IMR-90 (cell line): ENCODE measurements at regions not wholly inside any gene's neighbourhood (a gene's known extent, or its start where the extent isn't known, plus 50 kb on each side); places are given as distances from the start of the nearest gene placed in this dataset.

Experiments used
- ATAC-seq: fragments of 200-7000 bp; cut with Tn5 transposase; 2 replicates; pipeline ENCODE4 v1.9.1; 2020; ENCODE audit warnings: low read depth, mild to moderate bottlenecking, moderate library complexity
- BruUV-seq: library from RNA; stranded (reverse); fragments of 400-500 nt; replicated peaks from 2 replicates; lab custom pipeline; 2021; lab: Mats Ljungman, UMichigan
- CTCF ChIA-PET: fragments of 300-600 bp; formaldehyde crosslinking; extraction: SDS; loops from one replicate; lab custom pipeline; 2021; ENCODE audit warnings: antibody characterized with exemption; lab: Yijun Ruan, JAX
- POLR2A ChIA-PET: fragments of 300-600 bp; sonication (Branson Sonifier 250); formaldehyde crosslinking; loops from one replicate; lab custom pipeline; 2022; ENCODE audit warnings: antibody characterized with exemption; ENCODE audit not compliant: unreplicated experiment; lab: Charles Lee
- DNase-seq: peaks from one replicate; pipeline ENCODE4 v3.0.0; 2013
- H2AFZ ChIP-seq: replicated peaks from 2 replicates; pipeline ENCODE3; 2013; ENCODE audit warnings: low read length, mild to moderate bottlenecking; ENCODE audit not compliant: poor library complexity
- H2AK5ac ChIP-seq: 2 replicates; pipeline ENCODE4 v1.6.1; 2013; ENCODE audit warnings: low read depth, low read length, inconsistent platforms
- H2AK9ac ChIP-seq: replicated peaks from 2 replicates; pipeline ENCODE3; 2013; ENCODE audit warnings: mild to moderate bottlenecking, low read depth, low read length, moderate library complexity; ENCODE audit not compliant: poor library complexity
- H2BK120ac ChIP-seq: 2 replicates; pipeline ENCODE4 v1.6.1; 2013; ENCODE audit warnings: low read depth, low read length, inconsistent platforms
- H2BK15ac ChIP-seq: 3 replicates; pipeline ENCODE4 v1.6.1; 2013; ENCODE audit warnings: low read depth, low read length, inconsistent platforms
- H2BK20ac ChIP-seq: 2 replicates; pipeline ENCODE4 v1.6.1; 2013; ENCODE audit warnings: low read depth, mild to moderate bottlenecking, inconsistent platforms, low read length, moderate library complexity
- H2BK5ac ChIP-seq: 2 replicates; pipeline ENCODE4 v1.6.1; 2013; ENCODE audit warnings: mild to moderate bottlenecking, low read depth, low read length, inconsistent platforms; ENCODE audit not compliant: poor library complexity, severe bottlenecking
- H3K14ac ChIP-seq: replicated peaks from 2 replicates; pipeline ENCODE4 v1.6.1; 2013; ENCODE audit warnings: low read depth, low read length, inconsistent platforms
- H3K18ac ChIP-seq: 2 replicates; pipeline ENCODE4 v1.6.1; 2013; ENCODE audit warnings: low read depth, low read length, control low read depth
- H3K23ac ChIP-seq: 2 replicates; pipeline ENCODE4 v1.6.1; 2013; ENCODE audit warnings: low read depth, low read length, inconsistent platforms
- H3K27ac ChIP-seq: 2 replicates; pipeline ENCODE4 v1.5.1; 2013; ENCODE audit warnings: mild to moderate bottlenecking, control low read depth, low read length; ENCODE audit not compliant: insufficient read depth
- H3K27me3 ChIP-seq: 2 replicates; pipeline ENCODE4 v1.6.1; 2013; ENCODE audit warnings: low read length; ENCODE audit not compliant: control insufficient read depth, insufficient read depth
- H3K36me3 ChIP-seq: 2 replicates; pipeline ENCODE4 v1.6.1; 2013; ENCODE audit warnings: low read length, mixed read lengths; ENCODE audit not compliant: control insufficient read depth, insufficient read depth
- H3K4ac ChIP-seq: 2 replicates; pipeline ENCODE4 v1.6.1; 2013; ENCODE audit warnings: low read depth, low read length, inconsistent platforms
- H3K4me1 ChIP-seq: 2 replicates; pipeline ENCODE4 v1.6.1; 2013; ENCODE audit warnings: low read length, mixed read lengths; ENCODE audit not compliant: control insufficient read depth, insufficient read depth
- H3K4me2 ChIP-seq: 2 replicates; pipeline ENCODE4 v1.6.1; 2013; ENCODE audit warnings: low read depth, mild to moderate bottlenecking, control low read depth, low read length, moderate library complexity
- H3K4me3 ChIP-seq: 2 replicates; pipeline ENCODE4 v1.5.1; 2013; ENCODE audit warnings: low read depth, mild to moderate bottlenecking, control low read depth, low read length, moderate library complexity; ENCODE audit not compliant: insufficient read depth
- H3K56ac ChIP-seq: 2 replicates; pipeline ENCODE4 v1.6.1; 2013; ENCODE audit warnings: low read length, inconsistent platforms; ENCODE audit not compliant: insufficient read depth; ENCODE audit errors: extremely low read depth
- H3K79me1 ChIP-seq, 2 experiments: 2 replicates each; pipeline ENCODE4 v1.6.1; 2013; ENCODE audit warnings: low read length in 2 of 2, inconsistent platforms in 1 of 2, low read depth in 1 of 2
- H3K9ac ChIP-seq: 2 replicates; pipeline ENCODE4 v1.6.1; 2013; ENCODE audit warnings: low read depth, low read length, control low read depth
- H3K9me1 ChIP-seq: 2 replicates; pipeline ENCODE4 v1.6.1; 2013; ENCODE audit warnings: low read length, inconsistent platforms; ENCODE audit not compliant: insufficient read depth
- H3K9me3 ChIP-seq: 2 replicates; pipeline ENCODE4 v1.6.1; 2013; ENCODE audit warnings: low read length; ENCODE audit not compliant: control insufficient read depth, insufficient read depth
- H4K20me1 ChIP-seq: 2 replicates; pipeline ENCODE4 v1.6.1; 2013; ENCODE audit warnings: low read length, inconsistent platforms; ENCODE audit not compliant: insufficient read depth
- H4K5ac ChIP-seq: 2 replicates; pipeline ENCODE4 v1.6.1; 2013; ENCODE audit warnings: mild to moderate bottlenecking, low read depth, low read length, control low read depth
- H4K8ac ChIP-seq, 2 experiments: 2 replicates each; pipeline ENCODE4 v1.6.1; 2013; ENCODE audit warnings: low read depth in 2 of 2, low read length in 2 of 2, control low read depth in 1 of 2, inconsistent platforms in 1 of 2
- H4K91ac ChIP-seq: 2 replicates; pipeline ENCODE4 v1.6.1; 2013; ENCODE audit warnings: low read depth, low read length, inconsistent platforms; ENCODE audit not compliant: insufficient read depth
- BHLHE40 ChIP-seq: fragments of 150-350 bp; IDR thresholded peaks from 2 replicates; pipeline ENCODE4 v1.6.1; 2016; ENCODE audit warnings: mild to moderate bottlenecking, low read depth, low read length
- CEBPB ChIP-seq: IDR thresholded peaks from 2 replicates; pipeline ENCODE4 v1.6.1; 2012; ENCODE audit warnings: low read depth, low read length, improper control_type of control experiment
- CHD1 ChIP-seq: IDR thresholded peaks from 2 replicates; pipeline ENCODE4 v1.6.1; 2012; ENCODE audit warnings: low read depth, low read length, improper control_type of control experiment
- FOS ChIP-seq: fragments of 150-350 bp; IDR thresholded peaks from 2 replicates; pipeline ENCODE4 v1.6.1; 2016; ENCODE audit warnings: low read depth, low read length
- RFX5 ChIP-seq: IDR thresholded peaks from 2 replicates; pipeline ENCODE4 v1.8.0; 2012; ENCODE audit warnings: low read depth, mild to moderate bottlenecking, low read length, moderate library complexity
- WGBS, 2 experiments: methylation state at CpG; one replicate each; pipeline versions ENCODE4 v1.1.5 to v1.1.7; 2013; ENCODE audit warnings: missing lambda C conversion rate in 2 of 2; ENCODE audit not compliant: insufficient read length in 1 of 2; ENCODE audit errors: extremely low coverage in 2 of 2; 5-methylcytosine and 5-hydroxymethylcytosine counted together
- dilution Hi-C: fragments of 300-500 bp; cut with HindIII; formaldehyde crosslinking; loops from one replicate; pipeline ENCODE4 v1.14.3; 2018; ENCODE audit warnings: low sequenced_read_pairs; ENCODE audit not compliant: unreplicated experiment
- in situ Hi-C: fragments of 300-500 bp; cut with MboI; formaldehyde crosslinking; loops from 3 replicates; pipeline ENCODE4 v1.14.3; 2019; ENCODE audit warnings: low sequenced_read_pairs, inconsistent platforms, mixed read lengths
- intact Hi-C: fragments of 100-400 bp; cut with micrococcal nuclease; formaldehyde crosslinking; loops from 2 replicates; pipeline ENCODE4 v1.10.0; 2022
- TF ChIP-seq, protein P1 (sequence below): fragments of 150-350 bp; IDR thresholded peaks from 2 replicates; pipeline ENCODE4 v1.6.1; 2017; ENCODE audit warnings: mild to moderate bottlenecking, antibody characterized with exemption, low read length, low read depth

DNA sequence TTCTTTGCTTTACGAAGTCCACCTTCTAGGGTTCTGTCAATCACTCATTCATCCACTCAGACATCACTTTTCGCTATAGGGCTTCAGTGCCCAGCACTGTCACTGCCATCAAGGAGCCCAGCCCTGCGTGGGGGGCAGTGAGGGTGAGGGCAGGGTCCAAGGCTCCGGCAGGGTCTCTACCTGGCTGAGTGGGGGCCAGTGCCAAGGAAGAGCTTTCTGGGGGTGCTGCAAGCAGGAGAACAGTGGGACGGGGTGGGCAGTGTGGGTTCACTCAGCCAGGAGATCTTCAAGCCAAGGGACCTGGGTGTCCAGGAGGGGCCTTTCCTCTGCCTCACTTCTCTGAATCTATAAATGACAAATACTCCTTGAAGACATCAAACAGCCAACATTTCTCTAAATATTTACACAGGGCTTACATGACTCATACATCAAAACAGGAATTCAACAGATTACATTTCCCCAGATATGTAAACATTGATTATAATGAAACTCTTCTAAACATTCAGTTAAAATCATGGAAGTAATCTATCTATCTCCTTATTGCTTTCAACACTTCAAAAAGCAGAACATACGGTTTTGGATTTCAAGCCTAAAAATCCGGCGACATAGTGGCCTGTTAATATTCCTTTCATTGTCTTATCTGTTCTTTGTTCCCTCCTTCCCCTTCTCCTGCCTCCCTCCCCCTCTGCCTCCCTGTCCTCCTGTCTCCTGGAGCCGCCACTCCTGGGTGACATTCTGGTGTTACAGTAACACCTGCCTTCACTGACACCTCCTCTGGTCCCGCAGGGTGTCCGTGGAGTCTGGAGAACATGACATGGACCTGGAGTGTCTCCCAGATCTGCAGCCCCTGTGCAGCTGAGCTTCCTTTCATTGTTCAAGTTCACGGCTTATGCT lies 94.4 kb upstream of the ADRA2C start:
- Histone ChIP-seq H3K4me1 (peaks cover 5% of the 10 kb centered on the region), H3K4me3 (no peak overlapping the region), H4K8ac (no peak overlapping the region), H3K79me1 (no peaks in the 10 kb centered on the region), H3K4ac (no peak overlapping the region), H2BK15ac (no peak overlapping the region), H3K4me2 (peak overlapping the region; percentile 59; the same call in 1 of the 2 replicates), H3K27ac (no peak overlapping the region), H3K27me3 (peaks cover 39% of the 10 kb centered on the region), H2BK20ac (no peak overlapping the region), H4K5ac (no peak overlapping the region; the same call in 1 of the 2 replicates), H2BK5ac (no peak overlapping the region), H3K9me1 (no peaks in the 10 kb centered on the region), H2AK5ac (no peak overlapping the region), H4K20me1 (no peaks in the 10 kb centered on the region), H3K23ac (no peak overlapping the region), H3K14ac (no peak overlapping the region), H2AK9ac (no peak overlapping the region), H3K36me3 (no peaks in the 10 kb centered on the region), H3K18ac (peak overlapping the region; percentile 72; the same call in 1 of the 2 replicates), H3K9me3 (peaks cover 20% of the 10 kb centered on the region), H2AFZ (no peak overlapping the region), H3K9ac (no peak overlapping the region), H4K91ac (no peak overlapping the region), H3K56ac (no peak overlapping the region), H2BK120ac (no peak overlapping the region)
- peak; percentile 76 for ATAC-seq
- ChIA-PET POLR2A (no interaction called here), CTCF (no interaction called here)
- 2% methylated on average over 6 of the region's 12 CpGs; no CpG with 5 or more reads in 1 of the 2 experiments for WGBS, 2 experiments
- DNase-seq: peak; percentile 41
- dilution Hi-C loops (no loop called here), in situ Hi-C loops (no loop called here), intact Hi-C loops (no loop called here)
- no TSS peak for BruUV-seq
- no peak for TF ChIP-seq CEBPB
- TF ChIP-seq, protein P1, sequence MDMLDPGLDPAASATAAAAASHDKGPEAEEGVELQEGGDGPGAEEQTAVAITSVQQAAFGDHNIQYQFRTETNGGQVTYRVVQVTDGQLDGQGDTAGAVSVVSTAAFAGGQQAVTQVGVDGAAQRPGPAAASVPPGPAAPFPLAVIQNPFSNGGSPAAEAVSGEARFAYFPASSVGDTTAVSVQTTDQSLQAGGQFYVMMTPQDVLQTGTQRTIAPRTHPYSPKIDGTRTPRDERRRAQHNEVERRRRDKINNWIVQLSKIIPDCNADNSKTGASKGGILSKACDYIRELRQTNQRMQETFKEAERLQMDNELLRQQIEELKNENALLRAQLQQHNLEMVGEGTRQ: no peak
- no peak for TF ChIP-seq BHLHE40
- no peak for TF ChIP-seq RFX5
- TF ChIP-seq FOS: peak; percentile 35; the same call in 1 of the 2 replicates
- no peak for TF ChIP-seq CHD1
